NCI-H2107 treated with DMSO at 0.1 percent for 48 hours (cell line): ENCODE measurements at regions not wholly inside any gene's neighbourhood (a gene's known extent, or its start where the extent isn't known, plus 50 kb on each side); places are given as distances from the start of the nearest gene placed in this dataset.
A peak's percentile ranks its signal among the peaks of the same experiment; 100 is the strongest.
"Not testable (repeated sequence)": the region's sequence is repeated elsewhere in the genome, so short reads cannot be mapped to it uniquely, and the experiment has no call there.

ENCODE experiments used
- DNase-seq: peaks from one replicate; lab custom pipeline; 2025; ENCODE audit not compliant: unreplicated experiment; lab: John Stamatoyannopoulos, UW

GRCh38 chr13:56317841-56318240, 822.9 kb upstream of the PRR20A start:
- DNase-seq = no peak

DNA sequence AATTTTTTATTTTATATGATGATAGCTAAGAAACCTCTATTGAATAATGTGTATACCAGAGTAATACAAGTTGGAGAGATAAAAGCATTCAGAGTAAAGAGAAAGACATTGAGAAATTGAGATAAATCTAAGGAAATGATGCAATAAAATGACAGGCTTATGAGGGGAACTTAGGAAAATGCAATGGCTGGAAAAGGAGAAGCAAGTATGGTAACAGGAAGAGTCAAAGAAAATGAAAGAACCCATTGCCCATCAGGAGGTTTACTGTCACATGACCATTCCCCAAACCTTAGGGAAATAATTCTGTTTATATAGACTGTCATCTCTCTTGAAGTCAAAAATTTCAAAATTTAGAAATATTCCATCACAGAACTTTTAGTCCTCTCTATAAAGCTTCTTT, 808.0 kb upstream of the PRR20A start:
- DNase-seq = no peak

GRCh38 chr13:56335775-56336174, 804.9 kb upstream of the PRR20A start:
- DNase-seq = no peak

DNA sequence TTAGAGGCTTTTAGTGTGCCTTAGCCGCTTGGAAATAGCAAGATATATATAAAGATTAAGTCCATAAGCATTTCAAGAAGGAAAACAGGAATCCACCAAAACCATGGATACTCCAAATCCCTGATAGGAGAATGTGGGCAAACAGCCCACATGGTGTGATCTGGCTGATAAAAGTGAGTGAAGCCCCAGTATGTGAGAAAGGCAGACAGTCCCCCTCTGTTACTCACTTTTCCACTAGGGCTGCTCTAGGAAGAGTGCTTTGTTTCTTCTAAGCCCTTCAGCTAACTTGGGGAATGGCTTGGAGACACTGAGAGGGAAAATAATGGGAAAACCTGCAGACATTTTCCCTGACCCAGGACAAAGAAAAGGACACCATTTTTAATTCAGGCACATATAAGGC, 802.3 kb upstream of the PRR20A start:
- DNase-seq = no peak

- DNase-seq = no peak
Measured at GRCh38 chr13:56347014-56347413, 793.7 kb upstream of the PRR20A start.

- no peak for DNase-seq
Measured at GRCh38 chr13:56349866-56350265, 790.9 kb upstream of the PRR20A start.

GRCh38 chr13:56351041-56351440, 789.7 kb upstream of the PRR20A start:
- DNase-seq = peak; percentile 71

DNA sequence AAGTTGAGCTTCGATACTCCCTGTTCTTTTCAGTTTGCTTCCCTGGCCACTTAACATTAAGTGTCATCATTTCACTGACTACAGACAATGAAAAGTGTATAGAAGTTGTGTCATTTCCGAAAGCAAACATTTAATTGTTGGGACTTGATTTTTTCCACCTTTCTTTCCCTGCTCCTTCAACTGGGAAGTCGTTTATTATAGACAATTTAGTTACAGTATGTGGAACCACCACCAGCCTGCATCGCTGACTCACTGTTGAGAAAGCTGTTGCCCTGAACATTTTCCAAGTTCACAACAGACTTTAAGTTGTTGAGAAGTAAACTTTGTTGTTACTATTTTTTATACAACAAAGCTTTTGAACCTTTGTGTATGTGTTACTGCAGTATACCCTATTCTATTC, 788.4 kb upstream of the PRR20A start:
- DNase-seq = no peak

DNA sequence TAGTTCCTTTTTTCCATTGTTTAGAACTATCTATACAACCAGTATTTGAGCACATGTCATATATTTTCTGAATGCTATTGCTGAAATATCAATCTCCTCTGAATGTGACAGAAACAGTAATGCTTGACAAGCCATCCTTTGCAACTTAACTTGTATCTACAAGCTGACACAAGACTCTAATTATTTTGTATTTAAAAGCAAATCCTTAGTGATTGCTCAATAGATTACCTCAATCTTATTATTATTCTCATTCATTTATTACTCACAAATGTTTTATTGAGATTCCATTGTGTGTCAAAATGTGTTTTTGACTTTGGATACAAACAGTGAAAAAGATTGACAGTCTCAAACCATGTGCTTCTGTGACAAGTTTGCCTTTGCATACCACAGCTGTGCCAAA, 787.8 kb upstream of the PRR20A start:
- DNase-seq = no peak

GRCh38 chr13:56356690-56357089, 784.0 kb upstream of the PRR20A start:
- DNase-seq = no peak

DNA sequence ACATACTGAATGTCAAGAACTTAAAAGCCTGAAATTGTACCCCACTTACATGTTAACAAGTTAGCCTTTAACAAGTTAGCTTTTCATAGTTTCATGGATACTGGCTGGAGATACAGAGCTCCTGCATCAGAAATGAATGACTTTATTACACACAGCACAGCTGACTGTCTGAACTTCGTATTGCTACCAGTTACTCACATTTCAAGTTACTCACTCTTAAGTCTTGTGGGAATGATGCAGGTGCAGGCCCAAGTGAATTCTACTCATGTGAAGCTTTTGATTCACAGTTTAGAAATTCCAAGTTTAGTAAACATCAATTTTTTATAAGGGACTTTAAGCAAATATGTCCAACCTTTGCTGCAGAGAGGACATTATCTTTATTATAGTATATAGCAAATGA, 762.2 kb upstream of the PRR20A start:
- no peak for DNase-seq

DNA sequence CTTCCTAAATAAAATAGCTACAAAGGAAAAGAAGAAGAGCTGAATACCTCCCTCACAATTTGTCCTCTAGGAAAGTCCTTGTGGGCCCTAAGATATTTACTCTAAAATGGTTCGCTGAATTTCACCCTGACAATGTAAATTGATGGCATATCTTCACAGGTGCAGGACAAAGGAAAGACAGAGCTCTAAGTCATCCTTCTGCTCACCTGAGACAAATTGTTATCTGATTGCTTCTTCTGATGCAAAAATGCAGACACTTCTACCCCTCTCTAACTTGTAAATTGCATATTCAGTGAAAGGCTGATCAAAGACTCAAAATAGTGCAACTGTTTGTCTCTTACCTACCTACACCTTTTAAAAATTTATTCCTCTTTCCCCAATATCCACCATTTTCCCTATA, 747.2 kb upstream of the PRR20A start:
- no peak for DNase-seq

DNA sequence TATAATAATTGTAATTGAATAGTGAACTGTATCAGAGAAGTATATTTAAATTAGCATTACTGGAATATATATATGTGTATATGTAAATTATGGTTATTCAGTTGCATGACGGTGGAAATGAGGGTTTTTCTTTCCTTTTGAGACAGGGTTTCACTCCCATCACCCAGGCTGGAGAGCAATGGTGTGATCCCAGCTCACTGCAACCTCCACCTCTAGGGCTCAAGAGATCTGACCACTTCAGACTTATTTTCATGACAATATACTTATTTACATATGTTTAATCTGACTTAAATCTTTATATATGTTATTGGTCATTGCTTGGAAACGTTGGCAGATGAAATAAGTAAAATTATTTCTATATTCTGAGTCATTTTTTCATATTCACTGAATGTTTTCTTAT, 744.4 kb upstream of the PRR20A start:
- no peak for DNase-seq

- DNase-seq = no peak
Measured at GRCh38 chr13:56400774-56401173, 739.9 kb upstream of the PRR20A start.

- no peak for DNase-seq
Measured at GRCh38 chr13:56412856-56413255, 727.9 kb upstream of the PRR20A start.

DNA sequence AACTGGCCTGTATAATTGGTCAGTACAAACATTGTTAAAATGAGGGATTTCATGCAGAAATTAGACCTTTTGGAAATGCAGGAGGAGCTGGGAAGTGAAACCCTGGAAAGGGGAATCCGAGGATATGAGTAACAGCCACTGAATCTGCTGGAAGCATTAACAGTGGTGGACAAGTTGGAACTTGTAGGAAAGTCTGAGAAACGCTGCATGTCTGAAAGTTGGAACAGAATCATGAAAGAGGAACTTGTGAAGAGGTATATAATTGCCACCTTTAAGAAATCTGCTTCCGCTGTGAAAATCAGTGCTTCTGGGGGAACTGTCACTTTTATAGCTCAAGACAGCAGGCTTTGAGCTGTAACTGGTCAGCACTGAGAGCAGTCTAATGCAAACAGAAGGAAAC, 716.5 kb upstream of the PRR20A start:
- DNase-seq = no peak

DNA sequence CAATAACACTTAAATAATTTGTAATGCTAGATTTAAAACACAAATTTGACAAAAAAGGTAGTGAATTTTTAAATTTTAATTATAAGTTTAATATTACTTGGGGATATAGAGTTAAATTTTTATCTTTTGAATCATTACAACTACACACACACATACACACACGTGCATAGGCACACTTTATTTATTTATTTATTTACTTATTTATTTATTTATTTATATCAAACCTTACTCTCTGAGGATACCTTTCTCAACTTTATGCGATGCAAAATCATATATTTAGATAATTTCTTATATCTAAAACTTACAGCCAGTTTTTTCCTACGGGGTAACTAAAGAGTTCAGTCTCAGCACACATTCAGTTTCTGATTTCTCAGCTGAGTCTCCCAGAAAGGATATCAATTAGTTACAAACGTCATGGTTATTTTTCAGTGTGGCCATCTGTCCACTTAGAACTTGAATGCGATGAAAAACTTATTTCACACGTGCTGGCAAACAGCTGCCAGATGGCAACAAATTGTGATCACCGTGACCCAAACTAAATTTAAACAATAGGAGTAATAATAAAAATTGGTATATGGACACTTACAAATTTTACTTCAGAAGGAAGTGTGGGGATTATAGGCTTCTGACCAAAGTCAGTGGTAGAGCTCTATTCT, 683.1 kb upstream of the PRR20A start:
- no peak for DNase-seq

GRCh38 chr13:56459286-56459685, 681.4 kb upstream of the PRR20A start:
- no peak for DNase-seq

- no peak for DNase-seq
Measured at GRCh38 chr13:56501750-56502149, 639.0 kb upstream of the PRR20A start.

GRCh38 chr13:56510836-56511235, 629.9 kb upstream of the PRR20A start:
- no peak for DNase-seq

DNA sequence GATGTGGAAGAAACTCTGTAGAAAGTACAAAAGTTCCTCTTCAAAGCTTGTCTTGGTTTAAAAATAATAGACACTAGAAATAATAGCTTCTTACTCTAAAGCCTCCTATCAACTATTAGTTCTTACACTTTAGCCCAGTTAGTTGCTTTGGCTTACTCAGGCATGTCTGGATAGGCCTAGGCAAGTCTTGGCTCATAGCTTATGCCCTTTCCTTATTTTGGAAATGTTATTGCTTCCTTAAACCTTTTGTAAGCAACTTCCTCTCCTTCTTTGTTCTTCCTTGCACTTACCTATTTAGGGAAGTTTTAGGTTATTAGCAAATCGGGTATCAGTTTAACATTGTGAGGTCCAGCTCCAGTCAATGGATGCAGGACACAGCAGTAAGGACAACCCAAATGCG, 628.4 kb upstream of the PRR20A start:
- not testable (repeated sequence) for DNase-seq

- DNase-seq = no peak
Measured at GRCh38 chr13:56515441-56515840, 625.3 kb upstream of the PRR20A start.

GRCh38 chr13:56528040-56528790, 612.5 kb upstream of the PRR20A start:
- DNase-seq = peak; percentile 80
